ENCODE measurements at regions not wholly inside any gene's neighbourhood (a gene's known extent, or its start where the extent isn't known, plus 50 kb on each side); places are given as distances from the start of the nearest gene placed in this dataset.

- no peak overlapping the region for H3K4me3 ChIP-seq (ENCODE audit: low read depth, low read length)
- no peak for DNase-seq (ENCODE audit: low read depth)
- TF ChIP-seq CTCF (IDR thresholded peaks at IDR 0.05; ENCODE audit: low read depth, low read length, missing control alignments): no peak
Measured at GRCh38 chr14:55514819-55515490, 65.1 kb upstream of the KTN1 start.

DNA sequence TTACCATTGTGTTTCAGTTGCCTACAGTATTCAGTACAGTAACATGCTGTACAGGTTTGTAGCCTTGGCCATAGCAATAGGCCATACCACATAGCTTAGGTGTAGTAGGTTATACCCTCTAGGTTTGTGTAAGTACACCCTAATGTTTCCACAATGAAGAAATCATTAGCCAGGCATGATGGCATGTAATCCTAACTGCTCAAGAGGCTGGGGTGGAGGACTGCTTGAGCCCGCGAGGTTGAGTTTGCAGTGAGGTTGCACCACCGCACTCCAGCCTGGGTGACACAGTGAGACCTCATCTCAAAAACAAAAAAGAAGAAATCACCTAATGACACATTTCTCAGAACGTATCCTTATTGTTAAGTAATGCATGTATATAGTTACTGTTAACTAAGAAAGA is 63.2 kb upstream of the KTN1 start:
- no peak overlapping the region for H3K4me3 ChIP-seq (ENCODE audit: low read depth, low read length)
- no peak for DNase-seq (ENCODE audit: low read depth)
- TF ChIP-seq CTCF (IDR thresholded peaks at IDR 0.05; ENCODE audit: low read depth, low read length, missing control alignments): no peak

GRCh38 chr14:55518391-55518790 is 61.6 kb upstream of the KTN1 start:
- no peak overlapping the region for H3K4me3 ChIP-seq (ENCODE audit: low read depth, low read length)
- DNase-seq (ENCODE audit: low read depth): no peak
- TF ChIP-seq CTCF (IDR thresholded peaks at IDR 0.05; ENCODE audit: low read depth, low read length, missing control alignments): no peak

DNA sequence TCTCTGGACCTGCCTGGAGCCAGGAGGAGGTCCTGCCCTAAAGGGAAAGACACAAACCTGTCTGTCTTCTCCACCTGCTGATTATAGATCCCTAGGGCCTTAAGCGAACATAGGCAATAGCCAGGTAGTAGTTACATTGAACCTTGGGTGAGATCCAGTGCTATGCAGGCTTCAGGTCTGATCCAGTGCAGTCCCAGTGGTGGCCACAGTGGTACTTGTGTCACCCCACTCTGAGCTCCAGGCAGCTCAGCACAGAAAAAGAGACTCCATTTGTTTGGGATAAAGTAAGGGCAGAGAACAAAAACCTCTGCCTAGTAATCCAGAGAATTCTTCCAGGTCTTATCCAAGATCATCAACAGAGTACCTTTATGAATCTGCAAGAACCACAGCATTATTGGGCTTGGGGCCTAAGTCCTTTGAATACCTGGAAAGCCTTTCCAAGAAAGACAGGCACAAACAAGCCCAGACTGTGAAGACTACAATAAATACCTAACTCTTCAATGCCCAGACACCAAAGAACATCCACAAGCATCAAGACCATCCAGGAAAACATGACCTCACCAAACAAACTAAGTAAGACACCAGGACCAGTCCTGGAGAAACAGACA is 60.4 kb upstream of the KTN1 start:
- H3K4me3 ChIP-seq (ENCODE audit: low read depth, low read length): no peak overlapping the region
- no peak for DNase-seq (ENCODE audit: low read depth)
- peak; percentile 14 for TF ChIP-seq CTCF (IDR thresholded peaks at IDR 0.05; ENCODE audit: low read depth, low read length, missing control alignments)

DNA sequence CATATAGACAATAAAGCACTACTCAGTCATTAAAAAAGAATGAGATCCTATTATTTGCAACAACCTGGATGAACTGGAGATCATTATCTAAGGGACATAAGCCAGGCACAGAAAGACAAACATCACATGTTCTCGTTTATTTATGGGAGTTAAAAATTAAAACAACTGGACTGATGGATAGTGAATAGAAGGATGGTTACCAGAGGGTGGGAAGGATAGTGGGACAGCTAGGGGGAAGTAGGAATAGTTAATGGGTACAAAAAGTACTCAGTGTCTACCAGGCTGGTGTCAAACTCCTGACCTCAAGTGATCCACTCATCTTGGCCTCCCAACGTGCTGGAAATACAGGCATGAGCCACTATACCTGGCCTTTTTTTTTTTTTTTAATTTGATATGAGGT is 56.7 kb upstream of the KTN1 start:
- no peak for TF ChIP-seq CTCF (IDR thresholded peaks at IDR 0.05; ENCODE audit: low read depth, low read length, missing control alignments)
- DNase-seq (ENCODE audit: low read depth): no peak
- no peak overlapping the region for H3K4me3 ChIP-seq (ENCODE audit: low read depth, low read length)
